SK-N-SH (cell line): ENCODE measurements at regions not wholly inside any gene's neighbourhood (a gene's known extent, or its start where the extent isn't known, plus 50 kb on each side); places are given as distances from the start of the nearest gene placed in this dataset.

Experiments used
- CTCF ChIA-PET: fragments of 300-600, 350-600 bp; formaldehyde crosslinking; extraction: SDS; loops from one replicate; lab custom pipeline; 2021; lab: Yijun Ruan, JAX
- POLR2A ChIA-PET: fragments of 350-600 bp; sonication (Branson Sonifier 250); formaldehyde crosslinking; extraction: SDS; loops from one replicate; lab custom pipeline; 2020; ENCODE audit warnings: antibody characterized with exemption, inconsistent platforms; lab: Yijun Ruan, JAX
- DNase-seq: peaks from one replicate; pipeline ENCODE4 v3.0.0; 2012
- H2AFZ ChIP-seq: fragments of 200-600 bp; sonication (generic); 2 replicates; pipeline ENCODE4 v1.8.1; 2016; ENCODE audit warnings: antibody characterized with exemption, mild to moderate bottlenecking, low read depth
- H3F3A ChIP-seq: fragments of 200-600 bp; sonication (generic); replicated peaks from 2 replicates; pipeline ENCODE3; 2016; ENCODE audit warnings: antibody characterized with exemption, mild to moderate bottlenecking; ENCODE audit not compliant: insufficient read depth
- H3K27ac ChIP-seq, 2 experiments: fragments of 200-500 bp in 1 of 2; fragments of 200-600 bp in 1 of 2; sonication (Bioruptor generic) in 1 of 2; sonication (generic), shearing (Covaris generic) in 1 of 2; 2 replicates each; pipeline versions ENCODE4 v1.5.1 to v1.6.1; 2014 to 2016; ENCODE audit warnings: low read depth in 2 of 2, inconsistent platforms in 1 of 2, low read length in 1 of 2, mild to moderate bottlenecking in 1 of 2, mixed read lengths in 1 of 2
- H3K27me3 ChIP-seq: fragments of 200-600 bp; sonication (generic), shearing (Covaris generic); 2 replicates; pipeline ENCODE4 v1.6.1; 2016; ENCODE audit warnings: mixed run types; ENCODE audit not compliant: insufficient read depth
- H3K36me3 ChIP-seq, 2 experiments: fragments of 200-500 bp in 1 of 2; fragments of 200-600 bp in 1 of 2; sonication (Bioruptor generic) in 1 of 2; sonication (generic) in 1 of 2; replicated peaks in 1 of 2; 2 replicates each; pipeline versions ENCODE3 to v1.5.1; 2014 to 2016; ENCODE audit warnings: low read length in 1 of 2, mild to moderate bottlenecking in 1 of 2; ENCODE audit not compliant: insufficient read depth in 2 of 2, control insufficient read depth in 1 of 2
- H3K4me1 ChIP-seq, 2 experiments: fragments of 200-500 bp in 1 of 2; fragments of 200-600 bp in 1 of 2; sonication (Bioruptor generic) in 1 of 2; sonication (generic), shearing (Covaris generic) in 1 of 2; 2 replicates each; pipeline versions ENCODE4 v1.5.1 to v1.6.1; 2014 to 2016; ENCODE audit warnings: low read depth in 1 of 2, low read length in 1 of 2, mixed run types in 1 of 2; ENCODE audit not compliant: insufficient read depth in 2 of 2, control insufficient read depth in 1 of 2
- H3K4me2 ChIP-seq: fragments of 200-600 bp; sonication (generic), shearing (Covaris generic); 2 replicates; pipeline ENCODE4 v1.6.1; 2017; ENCODE audit warnings: mixed run types
- H3K4me3 ChIP-seq, 2 experiments: fragments of 200-500 bp in 1 of 2; fragments of 200-600 bp in 1 of 2; sonication (Bioruptor generic) in 1 of 2; sonication (generic), shearing (Covaris generic) in 1 of 2; 2 replicates each; pipeline versions ENCODE4 v1.5.1 to v1.8.1; 2014 to 2016; ENCODE audit warnings: low read depth in 2 of 2, inconsistent platforms in 1 of 2, low read length in 1 of 2, mild to moderate bottlenecking in 1 of 2, mixed read lengths in 1 of 2, moderate library complexity in 1 of 2
- H3K79me2 ChIP-seq: fragments of 200-600 bp; sonication (generic); 2 replicates; pipeline ENCODE4 v1.8.1; 2017; ENCODE audit warnings: mild to moderate bottlenecking; ENCODE audit not compliant: insufficient read depth
- H3K9ac ChIP-seq: fragments of 200-600 bp; sonication (generic); 2 replicates; pipeline ENCODE4 v1.6.1; 2017; ENCODE audit warnings: mixed run types
- H3K9me2 ChIP-seq: fragments of 200-600 bp; sonication (generic); 2 replicates; pipeline ENCODE4 v1.6.1; 2017; ENCODE audit warnings: mixed run types
- H3K9me3 ChIP-seq: fragments of 200-600 bp; sonication (generic); 2 replicates; pipeline ENCODE4 v1.6.1; 2017; ENCODE audit warnings: mixed run types, mild to moderate bottlenecking, moderate library complexity
- H4K20me1 ChIP-seq: fragments of 200-600 bp; sonication (generic); 2 replicates; pipeline ENCODE4 v1.6.1; 2017; ENCODE audit warnings: mild to moderate bottlenecking, mixed run types; ENCODE audit not compliant: insufficient read depth
- ELF1 ChIP-seq: IDR thresholded peaks from 2 replicates; pipeline ENCODE4 v1.4.0; 2012
- EZH2phosphoT487 ChIP-seq: fragments of 200-600 bp; sonication (generic); IDR thresholded peaks from 2 replicates; pipeline ENCODE4 v1.6.1; 2017; ENCODE audit warnings: low read depth, mixed run types, mild to moderate bottlenecking, antibody characterized with exemption, moderate library complexity, borderline replicate concordance
- FOSL2 ChIP-seq: IDR thresholded peaks from 2 replicates; pipeline ENCODE4 v1.4.0; 2012; ENCODE audit warnings: low read depth, mild to moderate bottlenecking, moderate library complexity, borderline replicate concordance
- FOXJ3 ChIP-seq: sonication (generic); formaldehyde crosslinking; IDR thresholded peaks from 2 replicates; pipeline ENCODE4 v1.5.1; 2020; ENCODE audit warnings: mild to moderate bottlenecking, missing genetic modification reagents
- GABPA ChIP-seq: IDR thresholded peaks from 2 replicates; pipeline ENCODE4 v1.4.0; 2012; ENCODE audit warnings: low read depth, mild to moderate bottlenecking
- GATA2 ChIP-seq: sonication (generic); formaldehyde crosslinking; IDR thresholded peaks from 2 replicates; pipeline ENCODE4 v1.5.0; 2020; ENCODE audit warnings: mild to moderate bottlenecking, missing genetic modification reagents
- IRF3 ChIP-seq: fragments of 150-350 bp; IDR thresholded peaks from 2 replicates; pipeline ENCODE4 v1.6.1; 2016; ENCODE audit warnings: mild to moderate bottlenecking, low read depth, low read length
- JUND ChIP-seq: IDR thresholded peaks from 2 replicates; pipeline ENCODE4 v1.4.0; 2012
- MAX ChIP-seq: IDR thresholded peaks from 2 replicates; pipeline ENCODE4 v1.4.0; 2012; ENCODE audit warnings: low read depth
- MEF2A ChIP-seq: IDR thresholded peaks from 2 replicates; pipeline ENCODE4 v1.4.0; 2012; ENCODE audit warnings: low read depth, borderline replicate concordance
- NRF1 ChIP-seq: IDR thresholded peaks from 2 replicates; pipeline ENCODE4 v1.6.1; 2012; ENCODE audit warnings: low read depth, mild to moderate bottlenecking, low read length
- PBX3 ChIP-seq: IDR thresholded peaks from 2 replicates; pipeline ENCODE4; 2012
- POLR2AphosphoS5 ChIP-seq: IDR thresholded peaks from 2 replicates; pipeline ENCODE4 v1.6.1; 2012; ENCODE audit warnings: low read depth, low read length
- RAD21 ChIP-seq: IDR thresholded peaks from 2 replicates; pipeline ENCODE4 v1.6.1; 2012; ENCODE audit warnings: mild to moderate bottlenecking, low read length
- RXRA ChIP-seq: IDR thresholded peaks from 2 replicates; pipeline ENCODE4 v1.4.0; 2012; ENCODE audit warnings: low read depth, mild to moderate bottlenecking, borderline replicate concordance
- SIN3A ChIP-seq: IDR thresholded peaks from 2 replicates; pipeline ENCODE4 v1.6.1; 2012; ENCODE audit warnings: low read depth, mild to moderate bottlenecking, low read length, moderate library complexity, borderline replicate concordance
- SMC3 ChIP-seq: IDR thresholded peaks from 2 replicates; pipeline ENCODE4 v1.6.1; 2012; ENCODE audit warnings: low read depth, low read length, improper control_type of control experiment
- TCF12 ChIP-seq: IDR thresholded peaks from 2 replicates; pipeline ENCODE4 v1.4.0; 2012
- USF1 ChIP-seq: IDR thresholded peaks from 2 replicates; pipeline ENCODE4 v1.4.0; 2012; ENCODE audit warnings: low read depth, borderline replicate concordance
- YY1 ChIP-seq: IDR thresholded peaks from 2 replicates; pipeline ENCODE4 v1.4.0; 2012; ENCODE audit warnings: low read depth, mild to moderate bottlenecking
- ZBTB33 ChIP-seq: IDR thresholded peaks from 2 replicates; pipeline ENCODE4 v1.4.0; 2012; ENCODE audit warnings: low read depth, borderline replicate concordance
- WGBS: methylation state at CpG from one replicate; pipeline ENCODE4 v1.1.6; 2017; ENCODE audit warnings: low lambda C conversion rate; 5-methylcytosine and 5-hydroxymethylcytosine counted together

- no peaks in the 10 kb centered on the region for H3K79me2 ChIP-seq
- WGBS, result 46% methylated on average over 1 of the region's 1 CpG
- no peaks in the 10 kb centered on the region for H3K4me1 ChIP-seq
- H3K9ac ChIP-seq, result no peak overlapping the region
- H4K20me1 ChIP-seq, result no peaks in the 10 kb centered on the region
- no peaks in the 10 kb centered on the region for H3K9me3 ChIP-seq
- TF ChIP-seq PBX3 (no peak), EZH2phosphoT487 (no peak), SIN3A (no peak), GATA2 (CRISPR knock-in tag) (no peak), ELF1 (no peak), IRF3 (no peak), SMC3 (no peak), GABPA (no peak), RXRA (no peak), TCF12 (no peak), MAX (no peak), MEF2A (no peak)
- H3K27me3 ChIP-seq, result no peaks in the 10 kb centered on the region
- no peak overlapping the region for H3K4me2 ChIP-seq
- no peak for DNase-seq
- ChIA-PET POLR2A (no interaction called here), CTCF (no interaction called here)
- H3K4me3 ChIP-seq, result no peak overlapping the region
- no peaks in the 10 kb centered on the region for H3F3A ChIP-seq
- no peaks in the 10 kb centered on the region; the same call in 1 of the 2 replicates for H3K9me2 ChIP-seq
- H3K36me3 ChIP-seq, result no peaks in the 10 kb centered on the region
- no peak overlapping the region for H2AFZ ChIP-seq
- H3K27ac ChIP-seq, result no peak overlapping the region
Measured at GRCh38 chr4:158341896-158342295, 131.6 kb downstream of the TMEM144 start.

GRCh38 chr4:158346576-158346975 lies 136.3 kb downstream of the TMEM144 start:
- H3K4me1 ChIP-seq, result no peaks in the 10 kb centered on the region
- no peaks in the 10 kb centered on the region for H3K36me3 ChIP-seq
- TF ChIP-seq IRF3 (no peak), FOXJ3 (CRISPR knock-in tag) (no peak), POLR2AphosphoS5 (no peak), USF1 (no peak), FOSL2 (no peak), NRF1 (no peak), RXRA (no peak), ZBTB33 (no peak), YY1 (no peak), RAD21 (no peak), TCF12 (no peak), JUND (no peak), SIN3A (no peak)
- TF ChIP-seq, all 33 proteins: peak for 0
- Histone ChIP-seq H3K4me3 (no peak overlapping the region), H3K9ac (no peak overlapping the region), H3K4me2 (no peak overlapping the region), H3K9me2 (no peaks in the 10 kb centered on the region), H2AFZ (no peak overlapping the region), H3K27ac (no peak overlapping the region), H3F3A (no peaks in the 10 kb centered on the region), H3K9me3 (no peaks in the 10 kb centered on the region), H4K20me1 (no peaks in the 10 kb centered on the region), H3K79me2 (no peaks in the 10 kb centered on the region), H3K27me3 (no peaks in the 10 kb centered on the region)
- POLR2A ChIA-PET, result no interaction called here
- WGBS, result 58% methylated on average over 4 of the region's 4 CpGs
- CTCF ChIA-PET, result interaction anchor here (1.1 kb wide), 1 partner anchor 91 kb away, joined by 3 read pairs; no protein-coding TSS in a partner anchor
- no peak for DNase-seq
